K562 (cell line): ENCODE measurements at regions not wholly inside any gene's neighbourhood (a gene's known extent, or its start where the extent isn't known, plus 50 kb on each side); places are given as distances from the start of the nearest gene placed in this dataset.

Experiments used
- ATAC-seq: fragments of 200-7000 bp; cut with Tn5 transposase; 3 replicates; pipeline ENCODE4 v1.9.1; 2020; ENCODE audit warnings: moderate library complexity
- BruUV-seq: library from RNA; stranded (reverse); fragments of 400-500 nt; replicated peaks from 2 replicates; lab custom pipeline; 2021; lab: Mats Ljungman, UMichigan
- CTCF ChIA-PET: fragments of 300-600 bp; formaldehyde crosslinking; extraction: SDS; loops from one replicate; lab custom pipeline; 2021; ENCODE audit warnings: low intra/inter-chr PET ratio; lab: Yijun Ruan, JAX
- POLR2A ChIA-PET: fragments of 300-600, 350-650 bp; sonication (Branson Sonifier 250); formaldehyde crosslinking; extraction: SDS; loops from one replicate; lab custom pipeline; 2021; ENCODE audit warnings: antibody characterized with exemption, inconsistent platforms; lab: Yijun Ruan, JAX
- DNase-seq, 4 experiments: peaks; one replicate each; pipeline versions ENCODE4 v3.0.0 to v3.0.0-alpha.2; 2011 to 2018; ENCODE audit warnings: low spot score in 3 of 4, mixed read lengths in 3 of 4; ENCODE audit errors: extremely low read depth in 1 of 4
- FAIRE-seq: peaks from 2 replicates; lab custom pipeline; 2011; peaks lifted over from hg19 to GRCh38; lab: Jason Lieb, UNC
- H2AFZ ChIP-seq: 2 replicates; pipeline ENCODE4 v1.6.0; 2011; ENCODE audit warnings: low read depth, low read length, control low read depth, inconsistent platforms
- H3K27ac ChIP-seq: fragments of 200-600 bp; 3 replicates; pipeline ENCODE4 v1.8.0; 2011; ENCODE audit warnings: low read depth, mild to moderate bottlenecking, control low read depth, inconsistent platforms, low read length, moderate library complexity, mixed read lengths; ENCODE audit errors: extremely low read depth
- H3K27me3 ChIP-seq, 2 experiments: fragments of 300-600 bp in 1 of 2; 2 replicates in 1 of 2; 3 replicates in 1 of 2; pipeline versions ENCODE4 v1.6.0 to v1.8.0; 2011; ENCODE audit warnings: inconsistent platforms in 2 of 2, low read length in 2 of 2, mild to moderate bottlenecking in 1 of 2, mixed read lengths in 1 of 2, moderate library complexity in 1 of 2; ENCODE audit not compliant: control insufficient read depth in 2 of 2, insufficient read depth in 2 of 2
- H3K36me3 ChIP-seq: fragments of 300-600 bp; 3 replicates; pipeline ENCODE4 v1.8.0; 2011; ENCODE audit warnings: mild to moderate bottlenecking, low read length, inconsistent platforms; ENCODE audit not compliant: control insufficient read depth, insufficient read depth
- H3K4me1 ChIP-seq, 2 experiments: fragments of 200-600 bp in 1 of 2; replicated peaks in 1 of 2; 2 replicates in 1 of 2; 3 replicates in 1 of 2; pipeline versions ENCODE4 v1.5.1 to v1.8.0; 2011; ENCODE audit warnings: inconsistent platforms in 2 of 2, low read length in 2 of 2, mild to moderate bottlenecking in 1 of 2, mixed read lengths in 1 of 2, moderate library complexity in 1 of 2; ENCODE audit not compliant: control insufficient read depth in 2 of 2, insufficient read depth in 2 of 2
- H3K4me2 ChIP-seq: 2 replicates; pipeline ENCODE4 v1.6.1; 2011; ENCODE audit warnings: low read length, control low read depth, inconsistent platforms, mixed read lengths; ENCODE audit not compliant: insufficient read depth
- H3K4me3 ChIP-seq: fragments of 200-600 bp; sonication (generic), shearing (Covaris generic); 2 replicates; pipeline ENCODE4 v1.5.1; 2016; ENCODE audit warnings: control low read depth, inconsistent platforms
- H3K79me2 ChIP-seq: fragments of 200-600 bp; 3 replicates; pipeline ENCODE4 v1.8.0; 2011; ENCODE audit warnings: low read length, inconsistent platforms; ENCODE audit not compliant: control insufficient read depth, insufficient read depth
- H3K9ac ChIP-seq, 2 experiments: 2 replicates each; pipeline versions ENCODE4 v1.6.0 to v1.6.1; 2011; ENCODE audit warnings: low read depth in 2 of 2, low read length in 2 of 2, control low read depth in 1 of 2, inconsistent platforms in 1 of 2, mild to moderate bottlenecking in 1 of 2, mixed read lengths in 1 of 2; ENCODE audit not compliant: insufficient read depth in 1 of 2
- H3K9me1 ChIP-seq: one replicate; pipeline ENCODE4 v1.6.0; 2011; ENCODE audit warnings: inconsistent platforms, mild to moderate bottlenecking, low read length, moderate library complexity; ENCODE audit not compliant: control insufficient read depth, insufficient read depth
- H3K9me3 ChIP-seq: replicated peaks from 2 replicates; pipeline ENCODE4 v1.5.1; 2011; ENCODE audit warnings: low read depth, low read length, inconsistent platforms; ENCODE audit not compliant: control insufficient read depth, insufficient read depth
- H4K20me1 ChIP-seq: replicated peaks from 2 replicates; pipeline ENCODE4 v1.6.1; 2011; ENCODE audit warnings: low read length, inconsistent platforms, mixed read lengths; ENCODE audit not compliant: control insufficient read depth, insufficient read depth
- AFF4 ChIP-seq: sonication (generic); formaldehyde crosslinking; IDR thresholded peaks from 2 replicates; pipeline ENCODE4 v1.8.0; 2023; ENCODE audit warnings: mild to moderate bottlenecking, missing genetic modification reagents
- DACH1 ChIP-seq: fragments of 450-650 bp; IDR thresholded peaks from 2 replicates; pipeline ENCODE4 v1.6.1; 2018; ENCODE audit not compliant: partially characterized antibody
- GTF2E2 ChIP-seq: fragments of 200-800 bp; sonication (Bioruptor generic); IDR thresholded peaks from 2 replicates; pipeline ENCODE4 v1.6.1; 2016; ENCODE audit warnings: missing genetic modification characterization, missing compliant biosample characterization
- STAG1 ChIP-seq: sonication (generic); formaldehyde crosslinking; IDR thresholded peaks from 2 replicates; pipeline ENCODE4 v1.5.0; 2020; ENCODE audit warnings: missing genetic modification reagents, borderline replicate concordance
- TCF15 ChIP-seq: fragments of 250-450 bp; sonication (Bioruptor Pico); IDR thresholded peaks from 2 replicates; pipeline ENCODE4 v1.8.0; 2022; ENCODE audit warnings: moderate library complexity, mild to moderate bottlenecking, inconsistent platforms
- TCF7L2 ChIP-seq: fragments of 150-350 bp; IDR thresholded peaks from 2 replicates; pipeline ENCODE4 v1.6.1; 2016; ENCODE audit warnings: low read depth, mild to moderate bottlenecking, low read length, moderate library complexity
- ZSCAN29 ChIP-seq: fragments of 450-650 bp; IDR thresholded peaks from 2 replicates; pipeline ENCODE4 v1.6.1; 2017
- WGBS: fragments of 100-300 bp; shearing (Covaris generic); methylation state at CpG from one replicate; pipeline ENCODE4 v1.1.6; 2016; ENCODE audit warnings: low coverage, mixed read lengths; ENCODE audit not compliant: insufficient coverage; ENCODE audit errors: missing lambda C conversion rate; 5-methylcytosine and 5-hydroxymethylcytosine counted together
- in situ Hi-C: fragments of 300-500 bp; cut with MboI; formaldehyde crosslinking; loops from 4 replicates; pipeline ENCODE4 v1.15.0; 2018; ENCODE audit warnings: inconsistent platforms, mixed read lengths
- intact Hi-C: fragments of 100-400 bp; cut with micrococcal nuclease; formaldehyde crosslinking; loops from 2 replicates; pipeline ENCODE4 v1.14.2; 2022

GRCh38 chr22:48829908-48830307 lies 997.8 kb downstream of the BRD1 start:
- H3K9me1 ChIP-seq: no peaks in the 10 kb centered on the region
- no peak for DNase-seq
- no peaks in the 10 kb centered on the region for H3K79me2 ChIP-seq
- no TSS peak for BruUV-seq
- CTCF ChIA-PET: no interaction called here
- no peak overlapping the region for H3K9ac ChIP-seq
- intact Hi-C loops: no loop called here
- no peaks in the 10 kb centered on the region for H3K4me1 ChIP-seq
- TF ChIP-seq GTF2E2 (tag) (no peak), DACH1 (no peak)
- H3K4me3 ChIP-seq: no peak overlapping the region
- no peaks in the 10 kb centered on the region for H3K9me3 ChIP-seq
- FAIRE-seq: no peak
- ATAC-seq: no peak
- 0% methylated on average over 3 of the region's 6 CpGs for WGBS
- H4K20me1 ChIP-seq: no peaks in the 10 kb centered on the region
- H3K36me3 ChIP-seq: no peaks in the 10 kb centered on the region
- H3K4me2 ChIP-seq: no peak overlapping the region
- in situ Hi-C loops: no loop called here
- POLR2A ChIA-PET: no interaction called here
- no peaks in the 10 kb centered on the region; a peak in 1 of 5 replicates for H3K27me3 ChIP-seq
- no peak overlapping the region for H2AFZ ChIP-seq
- no peak overlapping the region for H3K27ac ChIP-seq

- BruUV-seq: no TSS peak
- H3K9me3 ChIP-seq: no peaks in the 10 kb centered on the region
- 0% methylated on average over 2 of the region's 5 CpGs for WGBS
- H4K20me1 ChIP-seq: no peaks in the 10 kb centered on the region
- DNase-seq: no peak
- no peak overlapping the region for H3K9ac ChIP-seq
- POLR2A ChIA-PET: interaction anchor here (0.6 kb wide), 1 partner anchor 80 kb away, joined by 3 read pairs; no protein-coding TSS in a partner anchor
- H3K4me1 ChIP-seq: no peaks in the 10 kb centered on the region
- H3K4me3 ChIP-seq: no peak overlapping the region
- H3K36me3 ChIP-seq: no peaks in the 10 kb centered on the region
- no peak for FAIRE-seq
- in situ Hi-C loops (no loop called here), intact Hi-C loops (no loop called here)
- ATAC-seq: no peak
- no peaks in the 10 kb centered on the region; a peak in 1 of 5 replicates for H3K27me3 ChIP-seq
- no peak overlapping the region for H3K27ac ChIP-seq
- CTCF ChIA-PET: no interaction called here
- H3K79me2 ChIP-seq: no peaks in the 10 kb centered on the region
- no peaks in the 10 kb centered on the region for H3K9me1 ChIP-seq
- no peak for TF ChIP-seq STAG1 (CRISPR knock-in tag)
- TF ChIP-seq TCF7L2: no peak
- no peak for TF ChIP-seq ZSCAN29
- TF ChIP-seq TCF15: no peak
- TF ChIP-seq AFF4 (CRISPR knock-in tag): no peak
- H2AFZ ChIP-seq: no peak overlapping the region
- H3K4me2 ChIP-seq: no peak overlapping the region
These were observed 999.0 kb downstream of the BRD1 start for GRCh38 chr22:48828688-48829087.
